ENCODE measurements at regions not wholly inside any gene's neighbourhood (a gene's known extent, or its start where the extent isn't known, plus 50 kb on each side); places are given as distances from the start of the nearest gene placed in this dataset.

DNA sequence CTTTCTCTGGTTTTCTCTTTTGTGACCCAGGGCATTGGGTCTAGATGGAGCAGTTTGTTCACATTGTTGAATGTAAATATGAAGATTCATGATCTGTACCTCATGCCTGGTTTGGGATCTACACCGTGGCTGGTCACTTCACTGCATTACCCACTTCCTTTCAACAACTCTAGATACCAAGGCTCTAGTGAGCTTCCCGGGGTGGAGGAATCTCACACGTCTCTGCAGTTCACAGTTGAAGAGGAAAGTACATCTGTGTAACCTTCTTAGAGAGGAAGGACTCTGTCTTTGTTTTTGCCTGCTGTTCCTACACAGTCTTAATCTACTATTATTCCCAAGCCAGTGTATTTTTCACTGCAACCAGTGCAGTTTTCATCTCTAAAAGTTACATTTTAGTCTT, 574.8 kb downstream of the MBD2 start:
- DNase-seq (ENCODE audit: low spot score), result no peak

DNA sequence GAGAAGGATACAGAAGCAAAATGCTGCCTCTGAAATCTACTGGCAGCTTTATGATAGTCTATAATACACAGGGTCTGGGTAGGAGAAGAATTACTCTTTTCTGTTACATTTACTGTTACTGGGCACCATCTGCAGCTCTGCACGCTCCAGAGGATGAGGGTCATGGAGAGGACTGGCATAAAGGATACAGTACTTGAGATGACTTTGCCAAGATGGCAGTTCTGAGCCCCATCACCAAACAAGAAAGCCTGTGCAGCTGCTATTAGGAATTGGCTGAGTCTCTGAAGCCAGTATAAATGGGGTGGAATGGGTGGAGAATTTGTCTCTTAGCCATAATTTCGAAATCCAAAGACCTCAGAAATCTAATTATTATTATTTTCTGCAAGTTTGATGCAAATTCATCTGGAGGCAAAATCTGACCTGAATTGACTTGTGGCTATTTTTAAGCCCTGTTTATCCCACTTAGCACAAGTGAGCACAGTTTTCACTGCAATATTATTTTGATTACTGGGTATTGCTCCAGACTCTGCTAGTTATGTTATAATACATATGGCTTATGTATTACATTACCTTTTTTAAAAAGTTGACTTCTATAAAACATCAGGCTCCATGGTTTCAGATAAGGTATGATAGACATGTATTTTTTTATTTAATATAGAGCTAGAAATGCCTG, 579.5 kb downstream of the MBD2 start:
- no peak for DNase-seq (ENCODE audit: low spot score)

DNA sequence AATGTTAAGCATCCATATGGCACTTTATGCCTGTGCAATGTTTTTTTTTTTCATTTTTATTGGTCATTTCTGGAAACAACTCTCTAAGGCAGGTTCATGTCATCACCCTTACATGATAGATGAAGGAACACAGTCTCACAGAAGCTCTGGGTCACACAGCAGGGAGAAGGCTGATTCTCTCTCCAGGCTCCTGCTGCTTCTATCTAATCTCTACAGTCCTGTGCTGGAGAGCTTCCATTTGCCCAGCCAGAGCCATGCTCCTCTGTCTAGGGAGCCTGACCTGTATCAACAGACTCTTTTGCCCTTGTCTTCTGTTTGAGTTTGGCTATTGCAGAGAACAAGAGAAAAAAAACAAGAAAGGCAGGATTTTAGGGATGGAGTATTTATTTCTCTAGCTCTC, 584.8 kb downstream of the MBD2 start:
- DNase-seq (ENCODE audit: low spot score), result peak; percentile 6

DNA sequence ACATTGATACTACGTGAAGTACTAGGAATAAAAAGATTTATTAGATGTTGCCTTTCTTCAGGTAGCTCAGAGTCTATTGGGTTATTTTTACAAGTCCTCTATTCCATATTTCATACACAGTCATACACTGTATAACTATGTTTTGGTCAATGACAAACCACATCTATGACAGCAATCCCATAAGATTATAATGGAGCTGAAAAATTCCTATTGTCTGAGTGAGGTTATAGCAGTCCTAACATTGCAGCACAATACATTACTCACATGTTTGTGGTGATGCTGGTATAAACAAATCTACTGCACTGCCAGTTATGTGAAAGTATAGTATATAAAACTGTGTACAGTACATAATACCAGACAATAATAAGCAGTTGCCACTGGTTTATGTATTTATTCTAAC, 595.1 kb downstream of the MBD2 start:
- DNase-seq (ENCODE audit: low spot score), result no peak

DNA sequence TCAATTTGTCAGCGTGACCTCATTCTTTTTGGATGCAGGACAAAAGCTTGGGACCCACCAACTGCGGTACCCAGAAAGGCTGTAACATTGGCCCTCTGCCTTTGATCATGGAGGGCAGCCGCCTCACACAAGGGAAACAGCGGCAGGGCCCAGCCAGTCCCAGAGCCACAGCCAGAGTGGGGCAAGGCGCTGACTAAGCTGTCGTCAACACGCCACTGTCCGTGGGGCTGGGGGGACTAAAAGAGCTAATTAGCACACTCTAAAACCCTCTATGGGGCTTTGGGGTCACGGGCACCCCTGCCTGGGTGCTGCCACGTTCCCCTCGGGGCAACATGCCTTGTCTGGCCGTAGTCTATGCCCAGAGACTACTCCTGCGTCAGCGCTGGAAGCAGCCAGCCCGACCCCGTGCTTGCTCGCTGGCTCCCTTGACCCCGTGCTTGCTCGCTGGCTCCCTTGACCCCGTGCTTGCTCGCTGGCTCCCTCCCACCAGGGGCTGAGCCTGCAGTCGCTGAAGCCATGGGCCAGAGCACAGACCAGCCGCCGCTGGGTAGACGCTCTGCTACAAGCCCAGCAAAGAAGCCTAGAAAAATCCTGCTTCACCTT, 598.4 kb downstream of the MBD2 start:
- no peak for DNase-seq (ENCODE audit: low spot score)

DNA sequence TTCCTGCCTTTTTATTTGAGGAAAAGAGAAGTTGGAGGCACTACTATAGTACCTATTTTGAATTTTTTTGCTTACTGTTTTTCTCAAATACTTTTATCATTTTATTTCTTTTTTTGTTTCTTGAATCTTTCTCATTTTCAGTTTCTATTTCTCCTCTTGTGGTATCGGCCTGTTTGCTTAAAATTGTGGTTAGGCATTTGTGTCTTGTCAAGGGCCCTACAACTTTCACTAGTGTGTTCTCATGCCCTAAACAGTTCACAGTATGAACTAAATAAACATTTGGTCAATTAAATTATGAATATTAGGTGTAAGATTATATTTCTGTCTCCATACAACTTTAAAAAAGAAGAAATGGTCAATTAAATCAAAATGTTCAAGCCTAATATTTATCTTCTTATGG, 613.5 kb downstream of the MBD2 start:
- no peak for DNase-seq (ENCODE audit: low spot score)

DNA sequence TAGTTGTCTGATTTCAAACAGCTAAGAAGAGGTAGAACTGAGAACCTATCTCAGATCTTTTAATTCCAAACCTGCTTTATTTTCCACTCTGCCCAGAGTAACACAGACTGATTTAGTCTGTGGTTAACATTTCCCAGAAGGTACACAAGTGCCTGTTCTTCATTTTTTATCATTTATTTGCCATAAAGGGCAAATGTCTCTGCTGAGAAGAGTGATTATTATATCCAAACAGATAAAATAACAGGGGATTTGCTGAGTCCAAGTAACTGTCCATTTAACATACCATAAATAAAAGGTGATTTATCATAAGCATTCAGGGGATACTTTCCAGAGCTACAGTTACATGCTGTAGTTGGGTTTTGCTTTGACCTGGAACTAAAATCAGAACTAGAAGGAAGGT, 617.7 kb downstream of the MBD2 start:
- DNase-seq (ENCODE audit: low spot score), result no peak

DNA sequence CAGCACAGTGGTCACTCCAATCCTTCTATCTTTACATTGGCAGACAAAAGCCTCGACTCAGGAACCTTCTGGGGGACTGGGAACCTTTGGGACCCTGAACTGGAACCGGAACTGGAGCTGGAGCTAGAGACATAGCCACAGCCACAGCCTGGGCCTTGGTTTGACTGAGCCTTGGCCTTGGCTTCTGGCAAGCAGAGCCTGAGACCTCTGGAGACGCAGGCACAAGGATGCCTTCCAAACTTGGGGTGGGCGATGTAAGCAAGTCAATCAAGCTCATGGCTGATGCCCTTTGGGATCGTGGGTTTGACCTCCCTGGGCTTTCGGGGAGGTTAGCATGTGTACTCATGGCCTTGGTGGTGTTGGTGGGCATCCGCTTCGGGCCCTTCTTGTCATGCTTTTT, 619.3 kb downstream of the MBD2 start:
- DNase-seq (ENCODE audit: low spot score), result no peak

DNA sequence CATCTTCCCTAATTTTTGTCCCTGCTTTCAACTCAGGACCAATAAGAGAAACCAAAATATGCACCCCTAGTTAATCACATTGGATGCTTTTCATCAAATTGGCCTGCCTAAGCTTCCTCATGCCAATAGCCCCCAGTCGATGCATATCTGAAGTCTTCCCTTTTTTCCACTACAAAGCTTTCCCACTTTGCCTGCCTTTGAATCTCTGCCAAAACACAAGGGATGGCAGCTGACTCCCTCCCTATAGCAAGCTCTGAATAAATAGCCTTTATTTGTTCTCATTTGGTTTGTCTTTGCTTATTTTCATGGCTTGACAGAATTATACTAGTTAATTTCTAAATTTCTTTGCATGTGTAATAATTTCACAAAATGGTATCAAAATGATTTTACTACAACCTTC, 621.2 kb downstream of the MBD2 start:
- DNase-seq (ENCODE audit: low spot score), result no peak

DNA sequence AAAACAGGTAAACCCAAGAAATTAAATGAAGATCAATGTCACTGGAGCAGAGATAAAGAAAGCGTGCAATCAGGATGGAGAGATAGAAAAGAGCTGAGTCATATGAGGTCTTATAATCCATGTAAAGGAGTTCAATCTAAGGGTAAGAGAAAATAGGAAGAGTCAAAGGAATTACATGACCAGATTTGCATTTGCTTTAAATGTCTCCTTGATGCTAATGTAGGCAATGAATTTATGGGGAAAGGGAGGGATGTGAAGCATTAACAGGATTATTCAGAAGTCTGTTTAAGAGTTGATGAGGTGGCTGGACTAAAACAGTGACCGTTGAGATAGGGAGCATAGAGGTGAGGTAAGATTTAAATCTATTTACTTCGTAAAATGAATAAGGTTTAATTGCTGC, 623.1 kb downstream of the MBD2 start:
- no peak for DNase-seq (ENCODE audit: low spot score)

DNA sequence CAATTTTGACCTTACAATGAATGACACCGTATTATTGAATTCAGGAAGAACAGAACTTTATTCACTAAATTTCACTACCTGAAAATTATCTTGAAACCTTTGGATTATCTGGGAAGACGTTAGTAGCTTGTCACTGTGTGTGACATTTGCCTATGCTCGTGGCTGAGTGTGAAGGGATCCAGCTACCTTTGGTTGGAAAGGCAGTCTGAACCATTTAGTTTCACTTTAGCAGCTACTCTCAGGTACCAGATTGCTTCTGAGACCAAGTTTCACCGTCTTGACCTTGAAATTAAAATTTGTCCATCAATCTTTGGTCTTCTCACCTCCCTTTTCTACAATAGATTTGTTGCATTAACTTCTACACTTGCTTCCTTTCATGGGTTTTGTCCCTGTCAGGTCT, 637.5 kb downstream of the MBD2 start:
- no peak for DNase-seq (ENCODE audit: low spot score)
